ENCODE measurements at regions not wholly inside any gene's neighbourhood (a gene's known extent, or its start where the extent isn't known, plus 50 kb on each side); places are given as distances from the start of the nearest gene placed in this dataset.
A peak's percentile ranks its signal among the peaks of the same experiment; 100 is the strongest.
"Not testable (repeated sequence)": the region's sequence is repeated elsewhere in the genome, so short reads cannot be mapped to it uniquely, and the experiment has no call there.

- H3K27ac ChIP-seq = no peak overlapping the region
- no peak overlapping the region for H3K4me3 ChIP-seq
Observed at GRCh38 chr5:108696951-108697715, 50.6 kb upstream of the FER start.

- Histone ChIP-seq H3K27ac (no peak overlapping the region), H3K4me3 (no peak overlapping the region)
Observed at GRCh38 chr5:108696407-108696806, 51.3 kb upstream of the FER start.

DNA sequence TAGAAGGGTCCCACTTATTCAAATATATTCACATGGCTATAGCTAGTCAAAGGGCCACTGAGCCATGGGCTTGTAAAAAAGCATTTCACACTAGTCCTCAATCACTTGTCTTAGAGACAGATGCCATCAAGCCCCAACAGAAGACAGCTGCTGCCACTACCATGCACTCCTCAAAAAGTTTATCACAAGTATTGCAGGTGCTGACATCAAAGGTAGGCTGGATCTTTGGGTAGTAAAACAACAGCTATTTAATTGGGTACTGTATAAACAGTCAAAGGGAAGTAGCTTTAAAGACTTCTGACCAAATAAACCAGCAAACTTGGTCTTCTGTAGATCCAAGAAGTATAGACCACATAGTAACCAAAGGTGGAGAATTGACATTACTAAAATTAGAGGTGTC, 59.2 kb upstream of the FER start:
- Histone ChIP-seq H3K4me3 (no peak overlapping the region), H3K27ac (peak overlapping the region in 2 of 21 experiments; percentile 8 to 27)

GRCh38 chr5:108687595-108688200, 60.0 kb upstream of the FER start:
- Histone ChIP-seq H3K27ac (peak overlapping the region in 3 of 21 experiments; percentile 8 to 41 (median 27)), H3K4me3 (no peak overlapping the region)

DNA sequence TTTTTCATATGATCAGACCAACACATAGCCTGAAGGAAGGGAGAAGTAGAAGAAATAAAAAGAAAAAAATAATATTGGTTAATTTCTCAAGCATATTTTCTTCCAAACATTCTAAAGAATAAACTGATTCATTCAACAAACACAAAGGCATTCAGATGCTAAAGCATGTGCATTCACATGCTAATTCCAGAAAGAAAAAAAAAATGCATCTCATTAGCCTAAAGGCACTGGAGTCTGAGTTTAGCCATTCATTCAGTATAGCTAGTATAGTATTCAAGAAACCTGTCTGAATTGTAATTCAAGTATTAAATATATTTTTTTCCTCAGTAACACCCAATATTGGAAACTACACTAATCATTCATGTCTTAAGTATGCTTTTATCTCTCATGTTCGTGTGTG, 61.0 kb upstream of the FER start:
- H3K4me3 ChIP-seq = no peak overlapping the region
- peak overlapping the region in 1 of 21 experiments; percentile 49 for H3K27ac ChIP-seq

GRCh38 chr5:108685448-108686216, 62.1 kb upstream of the FER start:
- peak overlapping the region in 2 of 7 experiments; percentile 15 to 16 for H3K4me3 ChIP-seq
- H3K27ac ChIP-seq = not testable (repeated sequence)

DNA sequence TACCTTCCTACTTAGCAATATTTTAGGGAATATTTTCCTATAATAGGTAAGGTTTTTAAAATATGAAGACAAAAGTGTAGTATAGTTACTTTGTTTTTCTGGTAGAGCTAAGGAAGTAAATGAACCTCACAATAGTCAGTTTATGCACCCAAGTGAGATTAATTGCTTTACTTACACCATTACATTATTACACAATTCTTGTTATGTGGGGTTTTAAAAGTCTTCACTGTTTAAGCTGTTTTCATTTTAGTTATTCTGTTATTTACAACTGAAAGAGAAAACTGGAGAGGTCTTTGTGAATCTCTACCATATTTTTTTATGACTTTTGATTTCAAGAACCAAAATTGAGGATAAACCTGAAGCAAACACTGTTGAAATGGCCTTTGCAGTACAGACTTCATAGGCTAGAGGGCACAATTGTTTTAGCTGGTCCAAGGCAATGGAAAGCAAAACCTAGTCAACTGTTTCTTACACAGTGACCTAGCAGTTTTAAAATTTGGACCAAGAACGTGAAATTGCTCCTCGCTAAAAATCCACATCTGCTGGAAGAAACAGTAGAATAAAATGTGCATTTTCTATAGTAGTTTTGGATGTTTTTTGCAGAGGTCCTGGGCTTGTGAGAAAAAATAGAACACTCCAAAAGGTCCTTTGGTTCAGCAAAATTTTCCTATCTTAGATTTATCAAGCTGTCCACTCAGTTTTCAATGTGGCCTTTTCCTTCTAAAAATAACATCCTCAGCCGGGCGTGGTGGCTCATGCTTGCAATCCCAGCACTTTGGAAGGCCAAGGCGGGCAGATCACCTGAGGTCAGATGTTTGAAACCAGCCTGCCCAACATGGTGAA, 66.4 kb upstream of the FER start:
- Histone ChIP-seq H3K4me3 (no peak overlapping the region), H3K27ac (no peak overlapping the region)

GRCh38 chr5:108678091-108678490, 69.6 kb upstream of the FER start:
- Histone ChIP-seq H3K4me3 (no peak overlapping the region), H3K27ac (no peak overlapping the region)

GRCh38 chr5:108675736-108676135, 72.0 kb upstream of the FER start:
- H3K27ac ChIP-seq = no peak overlapping the region
- no peak overlapping the region for H3K4me3 ChIP-seq

DNA sequence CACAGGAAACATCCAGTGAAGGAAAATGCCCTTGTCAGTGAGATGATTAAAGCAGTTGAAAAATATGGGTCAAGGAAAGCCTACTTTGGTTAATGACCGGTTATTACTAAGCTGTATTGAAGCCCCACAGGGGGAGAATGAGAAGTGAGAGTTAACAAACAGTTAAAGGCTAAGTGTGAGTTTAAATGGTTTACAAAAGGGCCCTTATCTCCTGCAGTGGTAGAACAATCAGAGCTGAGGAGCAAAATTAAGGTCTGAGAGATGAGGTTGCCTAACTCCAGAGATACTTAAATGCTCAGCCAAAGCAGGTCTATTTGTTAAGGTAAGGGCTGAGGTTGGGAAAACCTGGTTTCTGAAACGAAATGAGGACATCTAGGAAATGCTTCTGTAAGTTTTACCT, 75.1 kb upstream of the FER start:
- H3K4me3 ChIP-seq = no peak overlapping the region
- H3K27ac ChIP-seq = no peak overlapping the region

- H3K27ac ChIP-seq = no peak overlapping the region
- no peak overlapping the region for H3K4me3 ChIP-seq
Observed at GRCh38 chr5:108670591-108671289, 77.0 kb upstream of the FER start.

DNA sequence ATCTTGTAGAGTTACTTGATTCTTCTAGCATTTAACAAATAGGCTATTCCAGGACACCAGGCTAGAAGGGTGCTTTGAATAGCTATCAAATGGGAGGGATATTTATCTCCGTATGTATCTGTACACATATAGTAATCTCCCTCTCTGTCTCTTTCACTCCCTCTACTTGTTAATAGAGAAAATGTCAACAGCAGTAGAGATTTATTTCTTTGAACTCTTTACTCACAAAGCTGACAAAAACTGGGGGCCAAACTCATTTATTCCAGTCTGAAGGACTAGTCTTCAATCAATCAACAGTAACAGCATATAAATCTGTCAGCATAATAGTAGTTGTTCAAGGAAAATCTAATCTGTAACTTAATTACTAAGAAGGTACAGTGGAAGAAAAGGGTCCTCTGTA, 78.2 kb upstream of the FER start:
- no peak overlapping the region for H3K27ac ChIP-seq
- H3K4me3 ChIP-seq = no peak overlapping the region

DNA sequence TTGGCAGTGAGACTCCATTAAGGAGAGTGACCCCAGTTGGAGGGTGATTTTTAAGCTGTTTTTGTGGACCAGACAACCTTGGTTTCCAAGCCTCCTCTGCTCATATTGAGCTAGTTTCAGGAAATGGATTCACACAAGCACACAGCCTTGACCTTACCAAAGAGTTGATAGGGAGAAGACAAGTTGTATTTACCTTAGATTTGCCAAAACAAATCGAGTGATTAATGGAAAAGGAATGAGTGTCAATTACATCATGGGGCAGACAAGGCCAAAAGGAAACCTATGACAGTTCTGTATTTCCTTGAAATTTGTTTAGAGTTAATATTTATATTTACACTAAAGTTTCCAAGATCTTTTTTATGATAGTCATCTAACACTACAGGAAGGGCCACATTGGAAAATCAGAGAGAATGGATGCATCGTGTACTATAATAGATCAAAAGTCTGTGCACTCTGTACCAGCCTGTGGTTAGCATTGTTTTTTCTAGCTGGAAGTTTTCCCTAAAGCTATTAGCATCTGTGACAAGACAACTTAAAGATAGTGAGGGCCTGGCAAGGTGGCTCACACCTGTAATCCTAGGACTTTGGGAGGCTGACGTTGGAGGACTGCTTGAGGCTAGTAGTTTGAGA, 86.0 kb upstream of the FER start:
- Histone ChIP-seq H3K27ac (no peak overlapping the region), H3K4me3 (no peak overlapping the region)

- no peak overlapping the region for H3K4me3 ChIP-seq
- no peak overlapping the region for H3K27ac ChIP-seq
Observed at GRCh38 chr5:108661024-108661423, 86.7 kb upstream of the FER start.

DNA sequence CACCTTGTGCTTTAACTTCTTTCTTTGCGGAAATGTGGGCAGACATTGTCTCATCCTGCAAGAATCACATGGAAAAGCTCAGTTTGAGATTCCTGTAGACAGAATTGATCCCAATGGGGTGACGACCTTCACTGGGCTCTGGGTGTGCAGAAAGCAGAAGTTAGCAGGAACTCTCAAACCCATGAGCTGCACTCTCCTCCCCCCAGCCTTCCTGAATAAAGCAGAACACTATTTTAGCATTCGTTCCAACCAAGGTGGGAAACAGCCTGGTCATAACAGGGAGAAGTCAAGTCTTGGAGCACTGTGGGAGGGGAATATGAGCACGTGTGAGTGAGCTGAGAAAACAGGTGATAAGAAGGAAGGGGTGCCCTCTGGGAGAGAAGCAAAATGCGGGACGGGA, 87.4 kb upstream of the FER start:
- no peak overlapping the region for H3K27ac ChIP-seq

GRCh38 chr5:108659531-108659930, 88.2 kb upstream of the FER start:
- no peak overlapping the region for H3K27ac ChIP-seq
- H3K4me3 ChIP-seq = no peak overlapping the region

More for the DNA sequence above, 87.4 kb upstream of the FER start:
- no peak overlapping the region for H3K4me3 ChIP-seq

DNA sequence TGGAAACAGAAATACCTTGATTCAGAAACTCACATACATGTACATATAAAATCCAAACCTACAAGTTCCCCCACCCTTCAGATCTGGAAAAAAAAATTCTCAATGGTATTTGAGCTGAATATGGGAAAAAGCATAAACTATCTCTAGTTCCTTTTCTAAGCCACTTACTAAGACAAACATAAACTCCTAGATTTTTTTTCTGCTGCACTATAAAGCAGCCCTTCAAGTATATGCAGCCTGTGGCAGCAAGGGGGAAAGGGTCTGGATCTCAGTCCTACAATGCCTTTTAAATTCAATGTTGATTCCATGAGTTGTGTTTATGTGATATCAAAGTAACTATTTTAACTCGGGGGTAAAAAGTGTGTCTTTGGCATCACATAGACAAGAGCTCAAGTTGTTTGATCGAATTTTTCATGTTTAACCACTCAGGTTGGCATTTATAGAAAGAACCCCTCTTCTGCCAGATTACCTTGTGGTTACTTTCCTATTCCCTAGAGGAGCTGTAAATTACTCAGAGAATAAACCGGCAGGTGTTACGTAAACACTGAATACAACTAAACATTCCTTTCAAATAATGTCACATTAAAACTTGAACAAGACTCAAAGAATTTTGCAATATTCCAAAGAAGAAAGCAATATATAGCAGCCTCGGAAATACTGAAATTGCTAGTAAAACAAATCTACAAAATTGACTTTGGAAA, 91.8 kb upstream of the FER start:
- H3K27ac ChIP-seq = no peak overlapping the region
- no peak overlapping the region for H3K4me3 ChIP-seq

DNA sequence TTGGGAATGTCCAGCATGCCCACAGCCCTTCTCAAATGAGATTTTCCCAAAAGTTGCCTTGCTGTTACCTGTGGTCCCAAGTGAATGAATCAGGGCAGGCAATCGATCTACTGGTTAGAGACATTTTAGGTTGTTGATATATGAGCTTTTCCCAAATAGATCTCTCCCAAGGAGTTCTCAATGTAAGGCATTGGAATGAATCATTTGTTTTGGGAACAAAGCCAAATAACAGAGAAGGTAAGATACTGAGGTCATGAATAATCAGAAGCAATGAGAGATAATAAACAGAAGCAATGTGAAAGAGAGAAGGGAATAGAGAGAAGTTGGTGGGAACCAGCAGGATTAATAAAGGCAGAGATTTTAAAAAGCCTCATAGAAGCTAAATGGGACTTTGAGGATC, 93.6 kb upstream of the FER start:
- H3K27ac ChIP-seq = no peak overlapping the region
- H3K4me3 ChIP-seq = no peak overlapping the region
